HepG2 (cell line): ENCODE measurements at regions not wholly inside any gene's neighbourhood (a gene's known extent, or its start where the extent isn't known, plus 50 kb on each side); places are given as distances from the start of the nearest gene placed in this dataset.

Experiments
- CREBL2 ChIP-seq: sonication (generic); formaldehyde crosslinking; IDR thresholded peaks from 2 replicates; pipeline ENCODE4 v1.8.1; 2023; ENCODE audit warnings: missing genetic modification reagents, mild to moderate bottlenecking, borderline replicate concordance
- HNRNPL ChIP-seq: fragments of 200-400 bp; formaldehyde crosslinking; IDR thresholded peaks from 2 replicates; pipeline ENCODE4 v1.6.1; 2017; ENCODE audit warnings: mild to moderate bottlenecking, low read depth, low read length
- KDM6A ChIP-seq: IDR thresholded peaks from 2 replicates; pipeline ENCODE4 v1.6.1; 2016; ENCODE audit warnings: low read depth
- NFKBIZ ChIP-seq: IDR thresholded peaks from 2 replicates; pipeline ENCODE4 v1.6.1; 2018; ENCODE audit warnings: missing genetic modification reagents, missing compliant biosample characterization
- ONECUT2 ChIP-seq: sonication (generic); formaldehyde crosslinking; IDR thresholded peaks from 2 replicates; pipeline ENCODE4 v1.4.0; 2020; ENCODE audit warnings: missing genetic modification reagents
- PAWR ChIP-seq: sonication (generic); formaldehyde crosslinking; IDR thresholded peaks from 2 replicates; pipeline ENCODE4 v1.4.0; 2020; ENCODE audit warnings: missing genetic modification reagents, mild to moderate bottlenecking, borderline replicate concordance
- RERE ChIP-seq: IDR thresholded peaks from 2 replicates; pipeline ENCODE4 v1.6.1; 2016; ENCODE audit warnings: low read depth, missing genetic modification reagents, missing compliant biosample characterization
- TAF15 ChIP-seq: fragments of 200-400 bp; formaldehyde crosslinking; IDR thresholded peaks from one replicate; pipeline ENCODE4 v1.6.1; 2018; ENCODE audit warnings: mild to moderate bottlenecking, low read depth, low read length; ENCODE audit not compliant: poor library complexity, severe bottlenecking
- ZNF407 ChIP-seq: sonication (generic); formaldehyde crosslinking; IDR thresholded peaks from one replicate; pipeline ENCODE4 v1.5.1; 2020; ENCODE audit warnings: mild to moderate bottlenecking, missing genetic modification reagents; ENCODE audit errors: not compliant biosample characterization
- ZNF460 ChIP-seq: sonication (generic); formaldehyde crosslinking; IDR thresholded peaks from 2 replicates; pipeline ENCODE4 v1.5.1; 2020; ENCODE audit warnings: missing genetic modification reagents, mild to moderate bottlenecking, borderline replicate concordance
- ZNF468 ChIP-seq: sonication (generic); formaldehyde crosslinking; IDR thresholded peaks from 2 replicates; pipeline ENCODE4 v1.8.0; 2022; ENCODE audit warnings: mild to moderate bottlenecking, moderate library complexity, missing genetic modification reagents
- ZNF597 ChIP-seq: sonication (generic); formaldehyde crosslinking; IDR thresholded peaks from 2 replicates; pipeline ENCODE4 v1.5.0; 2020; ENCODE audit warnings: missing genetic modification reagents
- ZNF614 ChIP-seq: IDR thresholded peaks from 2 replicates; pipeline ENCODE4 v1.6.1; 2018; ENCODE audit warnings: missing biosample characterization, missing genetic modification reagents, inconsistent platforms, borderline replicate concordance

- TF ChIP-seq RERE (no peak), ZNF597 (CRISPR knock-in tag) (no peak), ZNF460 (CRISPR knock-in tag) (no peak), ONECUT2 (CRISPR knock-in tag) (no peak), PAWR (no peak), ZNF614 (CRISPR knock-in tag) (no peak), TAF15 (no peak), HNRNPL (0 out of 2 replicates have a peak, but pooled peaks have one; percentile 57), CREBL2 (no peak), ZNF407 (no peak), KDM6A (CRISPR knock-in tag) (no peak), ZNF468 (no peak), NFKBIZ (peak; percentile 62; the same call in 1 of the 2 replicates)
Observed at GRCh38 chr4:3868211-3869173, 102.3 kb downstream of the ADRA2C start (continued).
